ENCODE measurements at regions not wholly inside any gene's neighbourhood (a gene's known extent, or its start where the extent isn't known, plus 50 kb on each side); places are given as distances from the start of the nearest gene placed in this dataset.

DNA sequence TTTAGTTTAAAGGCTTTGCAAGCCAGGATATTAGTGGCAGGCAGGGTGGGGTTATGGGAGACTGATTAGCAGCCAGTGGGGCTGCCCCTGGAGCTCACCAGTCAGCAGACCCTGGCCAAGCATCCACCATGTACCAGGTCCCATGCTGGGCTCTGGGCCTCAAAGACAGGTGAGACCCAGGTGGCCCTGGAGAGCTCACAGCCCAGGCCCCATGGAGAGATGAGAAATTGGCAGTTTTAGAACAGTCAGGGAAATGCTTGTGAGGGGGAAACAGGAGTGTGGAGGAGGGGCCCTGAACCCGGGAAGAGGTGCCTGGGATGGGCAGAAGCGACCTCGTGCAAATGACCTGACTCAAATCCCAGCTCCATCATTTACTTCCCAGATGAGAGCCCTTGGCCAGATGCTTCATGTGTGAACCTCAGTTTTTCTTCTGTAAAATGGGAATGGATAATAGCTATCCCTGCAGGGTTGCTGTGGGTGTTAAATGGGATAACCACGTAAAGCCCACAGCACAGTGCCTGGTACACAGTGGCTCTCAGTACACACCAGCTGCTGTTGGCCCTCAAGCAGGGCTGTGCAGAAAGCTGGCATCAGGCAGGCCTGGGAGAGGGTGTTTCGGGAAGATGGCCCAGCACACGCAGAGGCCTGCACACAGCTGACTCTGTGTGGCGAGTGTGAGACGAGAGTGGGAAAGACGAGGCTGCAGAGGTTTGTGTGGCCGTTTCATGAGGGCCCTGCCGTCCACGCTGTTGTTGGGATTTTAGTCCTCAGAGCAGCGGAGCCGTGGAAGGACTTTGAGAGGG is 518.5 kb downstream of the PTPRU start:
- Histone ChIP-seq H3K27ac (ENCODE audit: low read length) (no peak overlapping the region), H4K20me1 (ENCODE audit: insufficient read depth) (no peaks in the 10 kb centered on the region), H3F3A (ENCODE audit: insufficient read depth, low read length, poor library complexity, severe bottlenecking) (no peaks in the 10 kb centered on the region), H2AFZ (ENCODE audit: low read depth, low read length) (no peak overlapping the region), H3K36me3 (ENCODE audit: insufficient read depth, low read length) (no peaks in the 10 kb centered on the region), H3K27me3 (ENCODE audit: insufficient read depth, low read depth, low read length) (no peaks in the 10 kb centered on the region), H3K4me2 (ENCODE audit: low read length) (no peak overlapping the region), H3K4me3 (ENCODE audit: low read length) (no peak overlapping the region), H3K9ac (ENCODE audit: low read length) (no peak overlapping the region), H3K9me3 (ENCODE audit: low read length) (no peaks in the 10 kb centered on the region), H3K79me2 (replicated peaks; ENCODE audit: insufficient read depth, low read length) (no peaks in the 10 kb centered on the region), H3K9me2 (ENCODE audit: insufficient read depth, low read length) (no peaks in the 10 kb centered on the region)
- no peak for TF ChIP-seq TAF1 (IDR thresholded peaks at IDR 0.05; ENCODE audit: low read depth)
- TF ChIP-seq, protein P1, sequence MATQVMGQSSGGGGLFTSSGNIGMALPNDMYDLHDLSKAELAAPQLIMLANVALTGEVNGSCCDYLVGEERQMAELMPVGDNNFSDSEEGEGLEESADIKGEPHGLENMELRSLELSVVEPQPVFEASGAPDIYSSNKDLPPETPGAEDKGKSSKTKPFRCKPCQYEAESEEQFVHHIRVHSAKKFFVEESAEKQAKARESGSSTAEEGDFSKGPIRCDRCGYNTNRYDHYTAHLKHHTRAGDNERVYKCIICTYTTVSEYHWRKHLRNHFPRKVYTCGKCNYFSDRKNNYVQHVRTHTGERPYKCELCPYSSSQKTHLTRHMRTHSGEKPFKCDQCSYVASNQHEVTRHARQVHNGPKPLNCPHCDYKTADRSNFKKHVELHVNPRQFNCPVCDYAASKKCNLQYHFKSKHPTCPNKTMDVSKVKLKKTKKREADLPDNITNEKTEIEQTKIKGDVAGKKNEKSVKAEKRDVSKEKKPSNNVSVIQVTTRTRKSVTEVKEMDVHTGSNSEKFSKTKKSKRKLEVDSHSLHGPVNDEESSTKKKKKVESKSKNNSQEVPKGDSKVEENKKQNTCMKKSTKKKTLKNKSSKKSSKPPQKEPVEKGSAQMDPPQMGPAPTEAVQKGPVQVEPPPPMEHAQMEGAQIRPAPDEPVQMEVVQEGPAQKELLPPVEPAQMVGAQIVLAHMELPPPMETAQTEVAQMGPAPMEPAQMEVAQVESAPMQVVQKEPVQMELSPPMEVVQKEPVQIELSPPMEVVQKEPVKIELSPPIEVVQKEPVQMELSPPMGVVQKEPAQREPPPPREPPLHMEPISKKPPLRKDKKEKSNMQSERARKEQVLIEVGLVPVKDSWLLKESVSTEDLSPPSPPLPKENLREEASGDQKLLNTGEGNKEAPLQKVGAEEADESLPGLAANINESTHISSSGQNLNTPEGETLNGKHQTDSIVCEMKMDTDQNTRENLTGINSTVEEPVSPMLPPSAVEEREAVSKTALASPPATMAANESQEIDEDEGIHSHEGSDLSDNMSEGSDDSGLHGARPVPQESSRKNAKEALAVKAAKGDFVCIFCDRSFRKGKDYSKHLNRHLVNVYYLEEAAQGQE (IDR thresholded peaks at IDR 0.05; ENCODE audit: borderline replicate concordance), result no peak
- TF ChIP-seq RAD21 (conservative IDR thresholded peaks at IDR 0.05), result no peak
- no peak for TF ChIP-seq SMC3 (conservative IDR thresholded peaks at IDR 0.05; ENCODE audit: poor library complexity)
- no peak for TF ChIP-seq MXI1 (conservative IDR thresholded peaks at IDR 0.05; ENCODE audit: poor library complexity, severe bottlenecking)
- TF ChIP-seq EP300 (conservative IDR thresholded peaks at IDR 0.05; ENCODE audit: poor library complexity, severe bottlenecking), result no peak
- TF ChIP-seq EZH2 (IDR thresholded peaks at IDR 0.05; ENCODE audit: borderline replicate concordance, insufficient read depth, low read length, poor library complexity, severe bottlenecking), result no peak
- TF ChIP-seq CTCF (IDR thresholded peaks at IDR 0.05; ENCODE audit: poor library complexity, severe bottlenecking), result no peak
- TF ChIP-seq POLR2AphosphoS5 (IDR thresholded peaks at IDR 0.05), result no peak

- Histone ChIP-seq H3K9me2 (ENCODE audit: insufficient read depth, low read length) (no peaks in the 10 kb centered on the region), H3K9ac (ENCODE audit: low read length) (no peak overlapping the region), H3K79me2 (replicated peaks; ENCODE audit: insufficient read depth, low read length) (no peaks in the 10 kb centered on the region), H4K20me1 (ENCODE audit: insufficient read depth) (no peaks in the 10 kb centered on the region), H3K4me3 (ENCODE audit: low read length) (no peak overlapping the region), H2AFZ (ENCODE audit: low read depth, low read length) (no peak overlapping the region), H3K36me3 (ENCODE audit: insufficient read depth, low read length) (no peaks in the 10 kb centered on the region), H3K9me3 (ENCODE audit: low read length) (no peaks in the 10 kb centered on the region), H3K4me2 (ENCODE audit: low read length) (no peak overlapping the region), H3F3A (ENCODE audit: insufficient read depth, low read length, poor library complexity, severe bottlenecking) (no peaks in the 10 kb centered on the region), H3K27ac (ENCODE audit: low read length) (no peak overlapping the region), H3K27me3 (ENCODE audit: insufficient read depth, low read depth, low read length) (no peaks in the 10 kb centered on the region)
- no peak for TF ChIP-seq SMC3 (conservative IDR thresholded peaks at IDR 0.05; ENCODE audit: poor library complexity)
Measured at GRCh38 chr1:29753771-29754572, 517.6 kb downstream of the PTPRU start.

All from neural cell (in vitro differentiated cells).